ENCODE measurements at regions not wholly inside any gene's neighbourhood (a gene's known extent, or its start where the extent isn't known, plus 50 kb on each side); places are given as distances from the start of the nearest gene placed in this dataset.

DNA sequence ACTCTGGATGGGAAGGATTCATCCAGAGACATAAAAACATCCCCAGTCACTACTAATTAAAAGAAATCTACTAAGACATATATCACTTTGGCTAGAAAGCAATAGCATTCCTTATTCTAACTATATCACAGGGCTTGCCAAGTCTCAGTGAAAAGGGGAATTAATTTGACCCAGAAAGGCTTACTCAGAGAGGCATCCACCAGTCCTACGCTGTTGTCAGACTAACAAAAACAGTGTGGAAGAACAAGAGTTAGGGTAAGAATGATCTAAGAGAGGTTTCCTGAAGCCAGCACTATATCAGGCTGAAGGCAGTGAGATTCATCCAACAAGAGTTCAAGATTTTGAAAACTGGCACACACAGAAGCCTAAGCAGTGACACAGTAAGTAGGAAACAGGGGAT is 126.1 kb downstream of the GDAP2 start:
- H3K27me3 ChIP-seq (ENCODE audit: control insufficient read depth, insufficient read depth, low read length): no peaks in the 10 kb centered on the region
- H3K36me3 ChIP-seq (ENCODE audit: control insufficient read depth, insufficient read depth, low read length): no peaks in the 10 kb centered on the region
- TF ChIP-seq, protein P1, sequence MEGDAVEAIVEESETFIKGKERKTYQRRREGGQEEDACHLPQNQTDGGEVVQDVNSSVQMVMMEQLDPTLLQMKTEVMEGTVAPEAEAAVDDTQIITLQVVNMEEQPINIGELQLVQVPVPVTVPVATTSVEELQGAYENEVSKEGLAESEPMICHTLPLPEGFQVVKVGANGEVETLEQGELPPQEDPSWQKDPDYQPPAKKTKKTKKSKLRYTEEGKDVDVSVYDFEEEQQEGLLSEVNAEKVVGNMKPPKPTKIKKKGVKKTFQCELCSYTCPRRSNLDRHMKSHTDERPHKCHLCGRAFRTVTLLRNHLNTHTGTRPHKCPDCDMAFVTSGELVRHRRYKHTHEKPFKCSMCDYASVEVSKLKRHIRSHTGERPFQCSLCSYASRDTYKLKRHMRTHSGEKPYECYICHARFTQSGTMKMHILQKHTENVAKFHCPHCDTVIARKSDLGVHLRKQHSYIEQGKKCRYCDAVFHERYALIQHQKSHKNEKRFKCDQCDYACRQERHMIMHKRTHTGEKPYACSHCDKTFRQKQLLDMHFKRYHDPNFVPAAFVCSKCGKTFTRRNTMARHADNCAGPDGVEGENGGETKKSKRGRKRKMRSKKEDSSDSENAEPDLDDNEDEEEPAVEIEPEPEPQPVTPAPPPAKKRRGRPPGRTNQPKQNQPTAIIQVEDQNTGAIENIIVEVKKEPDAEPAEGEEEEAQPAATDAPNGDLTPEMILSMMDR (IDR thresholded peaks at IDR 0.05; ENCODE audit: insufficient read depth, low read length, poor library complexity, severe bottlenecking): no peak
- no peak overlapping the region for H3K4me3 ChIP-seq (ENCODE audit: low read depth, low read length)
- DNase-seq (ENCODE audit: low read depth): no peak

DNA sequence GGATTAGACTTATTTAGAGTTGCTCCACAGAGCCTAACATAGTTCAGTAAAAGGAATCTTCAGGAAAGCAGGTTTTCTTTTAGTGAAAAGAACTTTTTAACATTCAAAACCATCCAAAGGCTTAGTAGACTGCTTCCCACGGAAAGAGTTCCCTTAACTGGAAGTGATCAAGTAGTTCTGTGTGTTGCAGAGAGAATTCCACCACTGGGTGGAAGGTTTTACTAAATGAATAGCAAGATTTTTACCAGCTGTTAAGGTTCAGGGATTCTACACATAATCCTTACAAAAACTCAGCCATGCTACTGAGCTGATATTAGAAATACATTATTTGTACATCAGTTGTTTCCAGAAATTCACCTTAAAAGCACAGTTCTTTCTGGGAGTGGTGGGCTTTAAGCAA is 119.7 kb downstream of the GDAP2 start:
- no peaks in the 10 kb centered on the region for H3K27me3 ChIP-seq (ENCODE audit: control insufficient read depth, insufficient read depth, low read length)
- H3K36me3 ChIP-seq (ENCODE audit: control insufficient read depth, insufficient read depth, low read length): no peaks in the 10 kb centered on the region
- TF ChIP-seq, protein P1 (IDR thresholded peaks at IDR 0.05; ENCODE audit: insufficient read depth, low read length, poor library complexity, severe bottlenecking): no peak
- H3K4me3 ChIP-seq (ENCODE audit: low read depth, low read length): no peak overlapping the region
- no peak for DNase-seq (ENCODE audit: low read depth)

DNA sequence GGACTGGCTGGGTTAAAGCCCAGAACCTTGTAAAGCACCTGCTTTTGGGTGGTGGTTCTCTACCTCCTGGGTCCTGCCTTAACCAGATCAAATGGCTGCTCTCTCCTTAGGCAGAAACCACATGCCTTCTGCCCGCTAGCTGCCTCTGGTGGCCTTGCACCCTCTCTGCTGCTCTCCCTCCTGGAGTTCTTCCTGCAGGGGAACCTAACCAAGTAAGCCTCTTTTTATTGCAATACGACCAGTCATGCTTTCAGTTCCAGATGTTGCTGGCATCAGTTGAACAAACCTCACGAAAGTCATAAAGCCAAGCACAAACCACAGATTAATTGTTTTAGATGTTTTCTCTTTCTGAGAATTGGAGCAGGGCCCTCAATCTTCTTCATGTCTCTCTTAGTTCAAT is 118.9 kb downstream of the GDAP2 start:
- no peaks in the 10 kb centered on the region for H3K27me3 ChIP-seq (ENCODE audit: control insufficient read depth, insufficient read depth, low read length)
- H3K36me3 ChIP-seq (ENCODE audit: control insufficient read depth, insufficient read depth, low read length): no peaks in the 10 kb centered on the region
- TF ChIP-seq, protein P1 (IDR thresholded peaks at IDR 0.05; ENCODE audit: insufficient read depth, low read length, poor library complexity, severe bottlenecking): no peak
- H3K4me3 ChIP-seq (ENCODE audit: low read depth, low read length): no peak overlapping the region
- DNase-seq (ENCODE audit: low read depth): no peak

DNA sequence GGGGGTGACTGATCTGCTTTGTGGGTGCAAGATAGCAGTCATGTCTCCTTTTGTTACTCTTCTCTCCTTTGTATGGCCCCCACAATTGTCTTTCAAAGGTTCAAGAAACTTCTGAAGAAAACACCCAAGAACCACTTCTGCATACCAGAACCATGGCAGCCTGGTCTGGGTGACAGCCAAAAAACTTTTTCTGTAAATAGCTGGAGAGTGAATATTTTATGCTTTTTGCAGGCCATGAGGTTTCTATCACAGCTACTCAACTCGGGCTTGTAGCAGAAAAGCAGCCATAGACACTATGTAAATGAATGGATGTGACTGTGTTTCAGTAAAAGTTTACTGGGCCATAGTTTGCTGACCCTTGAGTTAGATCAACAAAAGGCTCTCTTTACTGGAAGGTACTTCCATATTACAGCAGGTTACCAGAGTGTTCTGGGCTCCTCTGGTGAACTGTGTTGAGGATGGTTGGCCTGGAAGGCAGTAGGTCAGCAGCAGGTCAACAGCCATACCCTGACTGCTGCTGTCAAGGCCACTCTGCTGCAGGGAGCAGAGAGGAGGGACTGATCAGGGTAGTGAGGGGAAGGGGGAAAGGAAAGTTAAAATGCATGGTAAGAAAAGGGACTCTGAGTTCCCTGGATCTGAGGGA is 116.4 kb downstream of the GDAP2 start:
- H3K27me3 ChIP-seq (ENCODE audit: control insufficient read depth, insufficient read depth, low read length): no peaks in the 10 kb centered on the region
- H3K36me3 ChIP-seq (ENCODE audit: control insufficient read depth, insufficient read depth, low read length): no peaks in the 10 kb centered on the region
- no peak overlapping the region for H3K4me3 ChIP-seq (ENCODE audit: low read depth, low read length)
- DNase-seq (ENCODE audit: low read depth): no peak
- TF ChIP-seq, protein P1 (IDR thresholded peaks at IDR 0.05; ENCODE audit: insufficient read depth, low read length, poor library complexity, severe bottlenecking): no peak

Measured in kidney epithelial cell (primary cell).